ENCODE measurements at regions not wholly inside any gene's neighbourhood (a gene's known extent, or its start where the extent isn't known, plus 50 kb on each side); places are given as distances from the start of the nearest gene placed in this dataset.

DNA sequence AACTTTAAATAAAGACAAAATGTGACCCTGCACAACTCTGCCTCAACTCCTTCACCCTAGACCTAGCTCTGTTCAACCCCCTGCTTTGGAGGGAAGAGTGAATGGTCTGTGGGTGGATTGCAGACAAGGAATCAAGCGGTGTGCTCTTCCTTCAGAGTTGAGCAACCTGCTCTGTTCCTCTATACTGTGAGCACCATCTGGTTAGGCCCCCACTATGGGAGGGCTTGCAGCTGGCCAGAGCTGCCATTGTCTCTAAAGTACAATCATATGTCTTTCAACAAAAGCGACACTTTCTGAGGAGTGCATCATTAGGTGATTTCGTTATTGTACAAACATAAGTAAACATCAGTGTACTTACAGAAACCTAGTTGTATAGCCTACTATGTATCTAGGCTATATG is 406.1 kb upstream of the MARCKS start:
- H3K9me3 ChIP-seq (ENCODE audit: control insufficient read depth, low read length), result no peaks in the 10 kb centered on the region
- 100% methylated on average over 1 of the region's 3 CpGs for WGBS, 2 experiments (ENCODE audit: insufficient coverage in 2 of 2)
- H3K36me3 ChIP-seq (ENCODE audit: control insufficient read depth, insufficient read depth, low read length), result no peaks in the 10 kb centered on the region
- no peak overlapping the region for H3K27ac ChIP-seq (ENCODE audit: low read depth, low read length, severe bottlenecking)
- peaks cover 12% of the 10 kb centered on the region for H3K4me1 ChIP-seq (ENCODE audit: control insufficient read depth, insufficient read depth, low read length, poor library complexity, severe bottlenecking)
- H3K4me3 ChIP-seq (ENCODE audit: extremely low read depth, insufficient read depth, low read length, poor library complexity, severe bottlenecking), result no peak overlapping the region

DNA sequence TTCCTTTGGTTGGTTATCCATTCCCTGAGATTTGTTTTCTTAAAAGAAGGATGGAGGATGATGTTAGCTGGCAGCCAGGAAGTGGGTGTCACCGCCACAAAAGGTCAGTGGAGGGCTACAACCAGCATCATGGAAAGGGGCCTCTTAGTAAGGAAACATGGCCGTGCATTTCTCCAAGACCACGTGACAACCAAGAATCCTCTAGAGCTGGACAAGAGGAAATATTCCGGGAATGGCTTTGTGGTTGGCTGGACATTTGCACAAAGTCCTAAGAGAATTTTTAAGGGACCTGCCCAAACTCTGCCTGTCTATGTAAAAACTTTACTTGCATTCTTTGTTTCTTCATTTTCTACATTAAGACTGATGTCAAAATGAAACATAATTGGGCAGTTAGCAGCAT is 399.9 kb upstream of the MARCKS start:
- no peaks in the 10 kb centered on the region for H3K9me3 ChIP-seq (ENCODE audit: control insufficient read depth, low read length)
- 82 to 89% methylated on average over 4 of the region's 4 CpGs for WGBS, 2 experiments (ENCODE audit: insufficient coverage in 2 of 2)
- no peak overlapping the region for H3K4me3 ChIP-seq (ENCODE audit: extremely low read depth, insufficient read depth, low read length, poor library complexity, severe bottlenecking)
- no peaks in the 10 kb centered on the region for H3K36me3 ChIP-seq (ENCODE audit: control insufficient read depth, insufficient read depth, low read length)
- peaks cover 22% of the 10 kb centered on the region for H3K4me1 ChIP-seq (ENCODE audit: control insufficient read depth, insufficient read depth, low read length, poor library complexity, severe bottlenecking)
- H3K27ac ChIP-seq (ENCODE audit: low read depth, low read length, severe bottlenecking), result peak overlapping the region; percentile 62

DNA sequence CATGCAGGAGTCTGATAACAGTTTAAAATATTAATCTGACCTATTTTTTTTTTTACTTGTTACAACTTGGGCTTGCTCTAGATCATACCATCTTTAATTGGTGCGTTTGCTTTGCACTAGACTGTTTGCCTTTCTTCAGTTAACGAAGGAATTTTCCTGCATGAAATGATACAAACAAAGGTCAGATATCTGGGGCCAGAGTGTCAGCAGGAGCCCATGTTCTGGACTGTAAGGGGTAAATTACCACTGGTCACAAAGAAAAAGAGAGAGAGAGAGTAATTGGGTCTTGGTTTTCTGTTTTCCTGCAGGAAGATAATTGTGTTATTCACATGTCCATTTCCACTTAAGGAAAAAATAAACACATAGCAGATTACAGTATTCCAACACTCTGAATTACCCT is 399.4 kb upstream of the MARCKS start:
- Histone ChIP-seq H3K27ac (ENCODE audit: low read depth, low read length, severe bottlenecking) (peak overlapping the region; percentile 62), H3K9me3 (ENCODE audit: control insufficient read depth, low read length) (no peaks in the 10 kb centered on the region), H3K4me3 (ENCODE audit: extremely low read depth, insufficient read depth, low read length, poor library complexity, severe bottlenecking) (no peak overlapping the region), H3K4me1 (ENCODE audit: control insufficient read depth, insufficient read depth, low read length, poor library complexity, severe bottlenecking) (peaks cover 22% of the 10 kb centered on the region), H3K36me3 (ENCODE audit: control insufficient read depth, insufficient read depth, low read length) (no peaks in the 10 kb centered on the region)
- WGBS, 2 experiments (ENCODE audit: insufficient coverage in 2 of 2), result 75 to 77% methylated on average over 1 to 2 of the region's 2 CpGs

DNA sequence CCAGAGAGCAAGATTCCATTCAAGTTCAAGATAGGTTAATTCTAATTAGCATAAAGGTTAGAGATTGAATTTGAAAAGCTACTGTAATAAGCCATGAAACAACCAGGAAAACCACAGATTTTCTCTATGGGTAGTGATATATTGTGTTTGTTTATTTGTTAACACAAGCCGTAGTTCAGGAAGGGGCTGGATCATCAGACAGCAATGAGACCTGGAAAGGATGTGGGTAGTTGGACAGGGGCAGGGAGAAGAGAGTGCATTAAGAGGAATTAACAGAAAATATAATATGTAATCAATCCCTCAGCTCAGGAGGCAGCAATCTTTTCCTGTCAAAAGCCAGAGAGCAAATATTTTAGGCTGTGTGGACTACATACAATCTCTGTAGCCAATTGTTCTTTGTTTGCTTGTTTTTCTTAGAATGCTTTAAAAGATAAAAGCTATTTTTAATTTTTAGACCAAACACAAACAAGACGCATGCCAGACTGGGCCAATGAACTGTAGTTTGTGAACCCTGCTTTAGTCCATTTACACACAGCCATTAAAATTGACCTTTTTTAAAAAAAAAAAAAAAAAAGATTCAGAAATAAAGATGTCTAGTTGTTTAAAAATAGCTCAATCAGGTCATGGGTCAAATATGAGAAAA is 398.7 kb upstream of the MARCKS start:
- Histone ChIP-seq H3K4me3 (ENCODE audit: extremely low read depth, insufficient read depth, low read length, poor library complexity, severe bottlenecking) (no peak overlapping the region), H3K36me3 (ENCODE audit: control insufficient read depth, insufficient read depth, low read length) (no peaks in the 10 kb centered on the region), H3K4me1 (ENCODE audit: control insufficient read depth, insufficient read depth, low read length, poor library complexity, severe bottlenecking) (peaks cover 22% of the 10 kb centered on the region), H3K27ac (ENCODE audit: low read depth, low read length, severe bottlenecking) (peak overlapping the region; percentile 62), H3K9me3 (ENCODE audit: control insufficient read depth, low read length) (no peaks in the 10 kb centered on the region)
- WGBS, 2 experiments (ENCODE audit: insufficient coverage in 2 of 2), result 78% methylated on average over 1 of the region's 2 CpGs; no CpG with 5 or more reads in 1 of the 2 experiments

DNA sequence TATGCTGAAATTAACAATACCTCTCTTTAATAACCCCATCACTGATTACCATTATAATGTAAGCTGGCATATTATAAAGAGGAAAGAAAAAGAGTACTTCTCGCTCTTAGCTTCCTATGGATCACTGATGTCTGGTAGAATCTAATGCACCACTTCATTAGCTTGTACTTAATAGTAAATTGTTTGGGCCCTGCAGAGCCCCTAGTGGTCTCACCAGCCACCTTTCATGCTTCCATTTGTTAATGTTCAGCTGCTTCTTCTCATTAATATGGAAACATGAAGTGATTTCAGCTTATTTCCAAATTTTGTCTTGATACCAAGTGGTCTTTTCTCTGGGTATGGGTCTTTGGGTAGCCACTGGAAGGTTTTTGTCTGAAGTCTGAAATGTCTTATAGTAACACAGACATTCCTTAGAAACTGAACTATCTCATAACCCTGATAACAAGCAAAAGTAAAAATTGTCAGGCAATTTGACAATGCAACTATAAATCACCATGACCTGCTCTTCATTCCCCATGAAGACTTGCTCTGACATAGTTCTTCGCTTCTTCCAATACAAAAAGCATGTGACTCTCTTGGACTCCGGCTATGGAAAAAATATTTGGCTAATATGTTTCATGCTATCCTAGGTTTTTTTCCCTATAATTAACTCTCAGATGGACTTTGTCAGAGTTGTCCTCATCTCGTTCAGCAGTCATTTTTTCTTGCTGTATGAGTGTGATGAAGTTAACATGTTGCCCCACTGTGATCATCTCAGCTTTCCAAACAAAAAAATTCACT is 395.8 kb upstream of the MARCKS start:
- Histone ChIP-seq H3K36me3 (ENCODE audit: control insufficient read depth, insufficient read depth, low read length) (no peaks in the 10 kb centered on the region), H3K27ac (ENCODE audit: low read depth, low read length, severe bottlenecking) (no peak overlapping the region), H3K9me3 (ENCODE audit: control insufficient read depth, low read length) (no peaks in the 10 kb centered on the region), H3K4me3 (ENCODE audit: extremely low read depth, insufficient read depth, low read length, poor library complexity, severe bottlenecking) (no peak overlapping the region), H3K4me1 (ENCODE audit: control insufficient read depth, insufficient read depth, low read length, poor library complexity, severe bottlenecking) (peaks cover 26% of the 10 kb centered on the region)
- WGBS, 2 experiments (ENCODE audit: insufficient coverage in 2 of 2), result 100% methylated on average over 1 of the region's 4 CpGs; no CpG with 5 or more reads in 1 of the 2 experiments

DNA sequence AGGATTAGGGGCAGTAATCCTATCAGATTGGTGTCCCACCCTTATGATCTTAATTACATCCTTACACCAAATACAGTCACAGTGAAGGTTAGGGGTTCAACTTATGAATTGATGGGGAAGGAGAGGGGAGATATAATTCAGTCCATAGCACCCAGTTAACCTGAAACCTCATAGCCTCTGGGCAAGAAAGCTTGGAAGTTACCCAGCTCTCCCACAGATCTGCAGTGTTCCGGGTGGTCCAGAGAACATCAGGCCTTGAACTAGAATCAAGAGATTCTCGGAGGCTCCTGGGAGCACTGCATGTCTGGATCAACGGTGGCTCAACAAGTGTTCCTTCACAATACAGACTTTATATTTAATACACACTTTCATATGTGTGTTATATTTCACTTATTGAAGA is 392.6 kb upstream of the MARCKS start:
- H3K27ac ChIP-seq (ENCODE audit: low read depth, low read length, severe bottlenecking), result no peak overlapping the region
- 100% methylated on average over 1 to 2 of the region's 3 CpGs for WGBS, 2 experiments (ENCODE audit: insufficient coverage in 2 of 2)
- H3K36me3 ChIP-seq (ENCODE audit: control insufficient read depth, insufficient read depth, low read length), result no peaks in the 10 kb centered on the region
- peaks cover 4% of the 10 kb centered on the region for H3K4me1 ChIP-seq (ENCODE audit: control insufficient read depth, insufficient read depth, low read length, poor library complexity, severe bottlenecking)
- no peak overlapping the region for H3K4me3 ChIP-seq (ENCODE audit: extremely low read depth, insufficient read depth, low read length, poor library complexity, severe bottlenecking)
- H3K9me3 ChIP-seq (ENCODE audit: control insufficient read depth, low read length), result no peaks in the 10 kb centered on the region

DNA sequence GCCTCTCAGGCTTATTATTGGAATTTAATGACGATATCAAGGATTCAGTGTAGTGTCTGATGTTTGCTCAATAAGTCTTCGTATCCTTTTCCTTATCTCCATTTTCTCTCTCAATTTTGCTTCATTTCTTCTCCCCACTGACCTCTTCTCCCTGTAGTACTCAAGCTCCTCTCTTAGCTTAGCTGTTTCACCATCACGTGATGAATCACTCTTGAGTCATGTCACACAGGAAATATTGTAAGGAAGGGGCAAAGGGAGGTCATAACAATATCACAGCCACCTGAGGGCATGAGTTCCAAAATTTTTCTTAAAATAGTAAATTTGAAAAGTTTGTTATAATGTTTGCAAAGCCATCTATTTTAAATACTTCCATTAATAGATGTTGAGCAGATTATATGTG is 392.2 kb upstream of the MARCKS start:
- H3K4me3 ChIP-seq (ENCODE audit: extremely low read depth, insufficient read depth, low read length, poor library complexity, severe bottlenecking), result no peak overlapping the region
- H3K27ac ChIP-seq (ENCODE audit: low read depth, low read length, severe bottlenecking), result no peak overlapping the region
- no peaks in the 10 kb centered on the region for H3K9me3 ChIP-seq (ENCODE audit: control insufficient read depth, low read length)
- H3K36me3 ChIP-seq (ENCODE audit: control insufficient read depth, insufficient read depth, low read length), result no peaks in the 10 kb centered on the region
- WGBS, 2 experiments (ENCODE audit: insufficient coverage in 2 of 2), result 100% methylated on average over 1 of the region's 3 CpGs; no CpG with 5 or more reads in 1 of the 2 experiments
- H3K4me1 ChIP-seq (ENCODE audit: control insufficient read depth, insufficient read depth, low read length, poor library complexity, severe bottlenecking), result peaks cover 4% of the 10 kb centered on the region

DNA sequence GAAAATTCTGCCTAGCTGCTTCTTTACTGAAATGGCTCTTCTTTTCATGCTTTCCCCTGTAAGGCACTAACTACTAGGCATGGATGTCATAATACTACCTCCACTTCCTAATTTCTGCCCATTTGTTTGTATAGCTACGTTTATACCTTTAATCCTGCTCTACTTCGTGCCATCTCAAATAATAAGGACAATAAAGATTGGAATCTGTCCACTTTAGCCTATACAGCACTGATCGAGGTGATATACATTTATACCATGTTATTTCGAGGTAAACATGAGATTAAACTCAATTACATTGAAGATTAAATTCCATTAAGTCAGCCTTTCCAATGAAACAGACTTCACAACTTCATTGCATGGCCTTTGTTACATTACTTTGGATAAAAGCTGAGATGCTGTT is 390.6 kb upstream of the MARCKS start:
- Histone ChIP-seq H3K36me3 (ENCODE audit: control insufficient read depth, insufficient read depth, low read length) (no peaks in the 10 kb centered on the region), H3K4me1 (ENCODE audit: control insufficient read depth, insufficient read depth, low read length, poor library complexity, severe bottlenecking) (peaks cover 4% of the 10 kb centered on the region), H3K4me3 (ENCODE audit: extremely low read depth, insufficient read depth, low read length, poor library complexity, severe bottlenecking) (no peak overlapping the region), H3K27ac (ENCODE audit: low read depth, low read length, severe bottlenecking) (no peak overlapping the region), H3K9me3 (ENCODE audit: control insufficient read depth, low read length) (no peaks in the 10 kb centered on the region)
- 80 to 100% methylated on average over 1 of the region's 4 CpGs for WGBS, 2 experiments (ENCODE audit: insufficient coverage in 2 of 2)

DNA sequence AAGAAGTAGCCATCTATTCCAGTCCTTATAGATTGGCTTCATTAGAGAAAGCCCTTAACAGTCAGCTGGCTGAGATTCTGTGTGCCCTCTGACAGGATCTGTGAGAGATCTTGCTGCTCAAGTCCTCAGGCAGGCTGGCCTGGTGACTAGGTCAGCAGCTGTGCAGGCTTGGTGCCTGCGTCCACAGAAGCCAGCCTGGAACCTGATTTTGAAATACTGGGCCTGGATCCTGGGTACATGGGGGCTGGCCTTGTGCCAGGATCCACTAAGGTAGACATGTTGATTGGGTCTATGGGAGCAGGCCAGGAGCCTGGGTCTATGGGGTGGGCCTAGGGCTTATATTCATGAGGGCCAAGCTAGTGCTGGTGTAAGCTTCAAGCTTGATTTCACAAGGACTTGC is 381.8 kb upstream of the MARCKS start:
- 91 to 100% methylated on average over 1 of the region's 1 CpG for WGBS, 2 experiments (ENCODE audit: insufficient coverage in 2 of 2)
- H3K4me3 ChIP-seq (ENCODE audit: extremely low read depth, insufficient read depth, low read length, poor library complexity, severe bottlenecking), result no peak overlapping the region
- H3K36me3 ChIP-seq (ENCODE audit: control insufficient read depth, insufficient read depth, low read length), result no peaks in the 10 kb centered on the region
- no peaks in the 10 kb centered on the region for H3K9me3 ChIP-seq (ENCODE audit: control insufficient read depth, low read length)
- no peak overlapping the region for H3K27ac ChIP-seq (ENCODE audit: low read depth, low read length, severe bottlenecking)
- no peaks in the 10 kb centered on the region for H3K4me1 ChIP-seq (ENCODE audit: control insufficient read depth, insufficient read depth, low read length, poor library complexity, severe bottlenecking)

DNA sequence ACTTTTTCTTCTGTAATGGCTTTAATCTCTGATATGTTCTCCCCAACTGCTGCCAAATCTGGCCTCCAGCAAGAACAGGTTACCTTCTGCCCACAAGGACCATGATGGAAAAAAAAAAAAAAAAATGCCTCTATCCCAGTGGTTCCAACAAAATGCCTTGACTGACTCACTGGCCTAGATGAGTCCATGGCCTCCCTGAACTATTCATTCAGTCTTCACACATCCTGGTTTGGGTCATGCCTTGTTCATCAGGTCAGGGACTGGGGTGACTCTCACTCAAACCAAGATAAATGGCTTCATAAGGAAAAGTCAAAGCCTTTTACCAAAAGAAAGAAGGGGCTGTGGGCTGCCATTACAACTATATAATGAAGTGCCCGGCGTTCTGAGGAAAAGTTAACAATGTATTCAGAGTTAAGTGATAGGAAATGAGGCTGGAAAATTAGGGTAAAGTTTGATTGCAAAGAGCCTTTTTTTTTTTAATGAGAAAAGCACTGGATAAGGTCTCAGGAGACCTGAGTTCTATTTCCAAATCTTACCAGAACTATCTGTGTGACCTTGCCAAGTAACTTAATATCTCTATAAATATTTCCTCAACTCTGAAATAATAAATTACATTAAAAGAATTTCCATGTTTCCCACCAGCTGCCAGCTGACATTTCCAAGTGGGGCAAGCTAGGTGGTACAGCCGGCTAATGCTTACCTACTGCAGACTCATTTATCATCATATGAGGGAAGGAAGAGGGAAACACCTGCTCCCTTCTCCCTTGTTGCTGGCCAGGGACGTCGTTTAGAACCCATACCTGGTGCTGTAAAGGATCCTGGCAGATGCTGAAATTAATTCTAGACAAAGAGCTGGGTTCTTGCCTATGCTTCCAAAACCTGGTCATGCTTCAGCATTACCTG is 380.0 kb upstream of the MARCKS start:
- no peaks in the 10 kb centered on the region for H3K36me3 ChIP-seq (ENCODE audit: control insufficient read depth, insufficient read depth, low read length)
- no peak overlapping the region for H3K4me3 ChIP-seq (ENCODE audit: extremely low read depth, insufficient read depth, low read length, poor library complexity, severe bottlenecking)
- H3K9me3 ChIP-seq (ENCODE audit: control insufficient read depth, low read length), result no peaks in the 10 kb centered on the region
- H3K4me1 ChIP-seq (ENCODE audit: control insufficient read depth, insufficient read depth, low read length, poor library complexity, severe bottlenecking), result no peaks in the 10 kb centered on the region
- no peak overlapping the region for H3K27ac ChIP-seq (ENCODE audit: low read depth, low read length, severe bottlenecking)
- WGBS, 2 experiments (ENCODE audit: insufficient coverage in 2 of 2), result 82 to 100% methylated on average over 2 of the region's 5 CpGs
